PFSK-1 (cell line): ENCODE measurements at regions not wholly inside any gene's neighbourhood (a gene's known extent, or its start where the extent isn't known, plus 50 kb on each side); places are given as distances from the start of the nearest gene placed in this dataset.

Source experiments
- POLR2AphosphoS5 ChIP-seq: IDR thresholded peaks from 2 replicates; pipeline ENCODE4 v1.6.1; 2012; ENCODE audit warnings: low read depth, mild to moderate bottlenecking, control low read depth, low read length, moderate library complexity
- SIN3A ChIP-seq: IDR thresholded peaks from 2 replicates; pipeline ENCODE4 v1.6.1; 2012; ENCODE audit warnings: mild to moderate bottlenecking, low read length, moderate library complexity, borderline replicate concordance; ENCODE audit not compliant: insufficient read depth
- TF ChIP-seq, protein P1 (sequence below), 2 experiments: IDR thresholded peaks; 2 replicates each; pipeline versions ENCODE4 v1.6.1 to v1.8.0; 2011 to 2012; ENCODE audit warnings: low read depth in 2 of 2, low read length in 2 of 2, control low read depth in 1 of 2, inconsistent platforms in 1 of 2, mild to moderate bottlenecking in 1 of 2, moderate library complexity in 1 of 2; ENCODE audit not compliant: insufficient read depth in 1 of 2

DNA sequence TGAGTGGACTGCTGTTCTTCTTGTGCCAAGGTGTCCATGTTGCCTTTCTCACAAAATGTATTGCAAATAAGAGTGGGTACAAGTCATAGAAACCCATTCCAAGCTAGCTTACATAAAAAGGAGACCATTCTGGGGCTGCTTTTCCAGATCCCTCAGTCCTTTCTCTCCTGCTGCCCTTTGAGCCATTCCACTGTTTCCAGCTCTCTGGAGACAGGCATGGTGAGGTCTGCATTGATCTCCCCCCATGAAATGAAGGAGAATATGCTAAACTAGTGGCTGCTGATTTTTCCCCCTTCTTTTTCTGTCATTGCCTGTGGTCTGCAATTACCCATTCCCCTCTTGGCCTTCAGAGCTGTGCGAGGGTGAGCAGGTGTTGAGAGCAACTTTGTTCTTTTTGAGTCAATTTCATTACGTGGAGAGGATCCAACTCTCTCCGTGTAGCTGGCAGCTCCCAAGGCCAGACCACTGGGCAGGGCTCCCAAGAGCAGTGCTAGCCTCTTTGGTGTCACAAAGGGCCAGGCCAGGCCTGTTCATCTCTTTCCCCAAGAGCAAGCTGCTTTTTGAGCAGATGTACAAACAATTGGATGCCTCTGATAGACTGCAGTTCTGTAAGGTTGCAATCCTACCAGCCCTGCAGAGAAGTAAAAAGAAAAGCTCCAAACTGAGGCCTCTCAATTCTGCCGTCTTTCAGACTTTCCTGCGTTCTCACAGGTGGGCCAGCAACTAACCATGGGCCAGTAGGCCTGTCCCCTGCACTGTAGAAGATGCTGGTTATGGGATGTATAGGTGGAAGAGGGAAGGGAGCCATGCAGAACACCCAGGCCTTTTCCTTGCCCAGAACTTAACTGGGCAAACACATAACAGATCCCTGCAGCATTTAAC lies 96.1 kb upstream of the ARMC2 start:
- TF ChIP-seq POLR2AphosphoS5 (no peak), SIN3A (no peak)
- TF ChIP-seq, protein P1, sequence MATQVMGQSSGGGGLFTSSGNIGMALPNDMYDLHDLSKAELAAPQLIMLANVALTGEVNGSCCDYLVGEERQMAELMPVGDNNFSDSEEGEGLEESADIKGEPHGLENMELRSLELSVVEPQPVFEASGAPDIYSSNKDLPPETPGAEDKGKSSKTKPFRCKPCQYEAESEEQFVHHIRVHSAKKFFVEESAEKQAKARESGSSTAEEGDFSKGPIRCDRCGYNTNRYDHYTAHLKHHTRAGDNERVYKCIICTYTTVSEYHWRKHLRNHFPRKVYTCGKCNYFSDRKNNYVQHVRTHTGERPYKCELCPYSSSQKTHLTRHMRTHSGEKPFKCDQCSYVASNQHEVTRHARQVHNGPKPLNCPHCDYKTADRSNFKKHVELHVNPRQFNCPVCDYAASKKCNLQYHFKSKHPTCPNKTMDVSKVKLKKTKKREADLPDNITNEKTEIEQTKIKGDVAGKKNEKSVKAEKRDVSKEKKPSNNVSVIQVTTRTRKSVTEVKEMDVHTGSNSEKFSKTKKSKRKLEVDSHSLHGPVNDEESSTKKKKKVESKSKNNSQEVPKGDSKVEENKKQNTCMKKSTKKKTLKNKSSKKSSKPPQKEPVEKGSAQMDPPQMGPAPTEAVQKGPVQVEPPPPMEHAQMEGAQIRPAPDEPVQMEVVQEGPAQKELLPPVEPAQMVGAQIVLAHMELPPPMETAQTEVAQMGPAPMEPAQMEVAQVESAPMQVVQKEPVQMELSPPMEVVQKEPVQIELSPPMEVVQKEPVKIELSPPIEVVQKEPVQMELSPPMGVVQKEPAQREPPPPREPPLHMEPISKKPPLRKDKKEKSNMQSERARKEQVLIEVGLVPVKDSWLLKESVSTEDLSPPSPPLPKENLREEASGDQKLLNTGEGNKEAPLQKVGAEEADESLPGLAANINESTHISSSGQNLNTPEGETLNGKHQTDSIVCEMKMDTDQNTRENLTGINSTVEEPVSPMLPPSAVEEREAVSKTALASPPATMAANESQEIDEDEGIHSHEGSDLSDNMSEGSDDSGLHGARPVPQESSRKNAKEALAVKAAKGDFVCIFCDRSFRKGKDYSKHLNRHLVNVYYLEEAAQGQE (IDR thresholded peaks at IDR 0.05; ENCODE audit: insufficient read depth in 1 of 2, low read depth in 2 of 2, low read length in 2 of 2), result no peak
